SK-N-DZ (cell line): ENCODE measurements at regions not wholly inside any gene's neighbourhood (a gene's known extent, or its start where the extent isn't known, plus 50 kb on each side); places are given as distances from the start of the nearest gene placed in this dataset.
"Not testable (repeated sequence)": the region's sequence is repeated elsewhere in the genome, so short reads cannot be mapped to it uniquely, and the experiment has no call there.

Experiments
- DNase-seq: peaks from one replicate; pipeline ENCODE4 v3.0.0-alpha.2; 2015; ENCODE audit warnings: low spot score

GRCh38 chr18:45341454-45341853 is 273.8 kb upstream of the SLC14A2 start:
- no peak for DNase-seq

- peak; percentile 52 for DNase-seq
Observed at GRCh38 chr18:45342166-45342565, 273.1 kb upstream of the SLC14A2 start.

GRCh38 chr18:45342653-45343052 is 272.6 kb upstream of the SLC14A2 start:
- no peak for DNase-seq

- DNase-seq, result peak; percentile 89
Observed at GRCh38 chr18:45343365-45343764, 271.9 kb upstream of the SLC14A2 start.

GRCh38 chr18:45344680-45345079 is 270.6 kb upstream of the SLC14A2 start:
- not testable (repeated sequence) for DNase-seq

- DNase-seq, result no peak
Observed at GRCh38 chr18:45349019-45349418, 266.3 kb upstream of the SLC14A2 start.

GRCh38 chr18:45349467-45349866 is 265.8 kb upstream of the SLC14A2 start:
- DNase-seq, result no peak

GRCh38 chr18:45350404-45351156 is 264.7 kb upstream of the SLC14A2 start:
- no peak for DNase-seq

GRCh38 chr18:45352874-45353273 is 262.4 kb upstream of the SLC14A2 start:
- DNase-seq, result no peak

GRCh38 chr18:45353530-45353929 is 261.7 kb upstream of the SLC14A2 start:
- DNase-seq, result no peak

- no peak for DNase-seq
Observed at GRCh38 chr18:45355944-45356520, 259.2 kb upstream of the SLC14A2 start.

GRCh38 chr18:45357686-45358470 is 257.4 kb upstream of the SLC14A2 start:
- DNase-seq, result no peak

- DNase-seq, result no peak
Observed at GRCh38 chr18:45359275-45360009, 255.8 kb upstream of the SLC14A2 start.

GRCh38 chr18:45361125-45361851 is 254.0 kb upstream of the SLC14A2 start:
- peak; percentile 13 for DNase-seq

- DNase-seq, result no peak
Observed at GRCh38 chr18:45363196-45363595, 252.1 kb upstream of the SLC14A2 start.

GRCh38 chr18:45365835-45366234 is 249.4 kb upstream of the SLC14A2 start:
- no peak for DNase-seq

- peak; percentile 34 for DNase-seq
Observed at GRCh38 chr18:45370255-45371010, 244.8 kb upstream of the SLC14A2 start.

- no peak for DNase-seq
Observed at GRCh38 chr18:45373286-45373880, 241.9 kb upstream of the SLC14A2 start.

- no peak for DNase-seq
Observed at GRCh38 chr18:45374236-45374635, 241.0 kb upstream of the SLC14A2 start.
